MM.1S (cell line): ENCODE measurements at regions not wholly inside any gene's neighbourhood (a gene's known extent, or its start where the extent isn't known, plus 50 kb on each side); places are given as distances from the start of the nearest gene placed in this dataset.

Source experiments
- CTCF ChIP-seq: fragments of 300-600 bp; sonication (generic); IDR thresholded peaks from 2 replicates; pipeline ENCODE4 v1.5.1; 2016; ENCODE audit warnings: antibody characterized with exemption, low read length, mixed read lengths
- EZH2phosphoT487 ChIP-seq: fragments of 300-600 bp; sonication (generic); IDR thresholded peaks from 2 replicates; pipeline ENCODE4 v1.6.1; 2018; ENCODE audit warnings: antibody characterized with exemption, low read length

GRCh38 chr12:93163260-93164036, 214.3 kb upstream of the NUDT4 start:
- TF ChIP-seq CTCF, result no peak
- no peak for TF ChIP-seq EZH2phosphoT487
